ENCODE measurements at regions not wholly inside any gene's neighbourhood (a gene's known extent, or its start where the extent isn't known, plus 50 kb on each side); places are given as distances from the start of the nearest gene placed in this dataset.

DNA sequence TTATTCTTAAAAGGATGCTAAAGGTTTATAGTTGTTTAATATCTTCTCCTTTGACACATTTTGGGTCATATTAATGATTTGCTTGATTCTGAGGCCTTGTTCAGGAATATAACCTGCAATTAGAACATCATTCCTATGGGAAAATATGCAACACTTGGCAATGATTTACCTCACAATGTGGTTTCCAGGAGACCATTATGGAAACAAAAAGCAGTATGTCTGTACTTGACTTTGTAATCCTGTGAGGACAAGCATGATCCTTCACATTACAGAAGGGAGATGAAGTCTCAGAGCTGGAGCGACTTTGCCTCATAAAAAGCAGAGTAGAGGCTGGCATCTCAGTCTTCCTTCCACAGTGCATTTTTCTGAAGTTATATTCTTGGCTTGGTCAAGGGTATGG lies 57.0 kb upstream of the CDCA7L start:
- no peak for TF ChIP-seq FOXM1 (IDR thresholded peaks at IDR 0.05; ENCODE audit: borderline replicate concordance, low read depth)
- TF ChIP-seq, protein P1, sequence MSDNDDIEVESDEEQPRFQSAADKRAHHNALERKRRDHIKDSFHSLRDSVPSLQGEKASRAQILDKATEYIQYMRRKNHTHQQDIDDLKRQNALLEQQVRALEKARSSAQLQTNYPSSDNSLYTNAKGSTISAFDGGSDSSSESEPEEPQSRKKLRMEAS (IDR thresholded peaks at IDR 0.05) = no peak
- no peak for TF ChIP-seq ZBTB7A (IDR thresholded peaks at IDR 0.05; ENCODE audit: low read depth)
- no peak for TF ChIP-seq CEBPB (IDR thresholded peaks at IDR 0.05)
- TF ChIP-seq TAF1 (IDR thresholded peaks at IDR 0.05; ENCODE audit: low read depth) = no peak
- no peak for TF ChIP-seq EGR1 (IDR thresholded peaks at IDR 0.05)
